ENCODE measurements at regions not wholly inside any gene's neighbourhood (a gene's known extent, or its start where the extent isn't known, plus 50 kb on each side); places are given as distances from the start of the nearest gene placed in this dataset.

DNA sequence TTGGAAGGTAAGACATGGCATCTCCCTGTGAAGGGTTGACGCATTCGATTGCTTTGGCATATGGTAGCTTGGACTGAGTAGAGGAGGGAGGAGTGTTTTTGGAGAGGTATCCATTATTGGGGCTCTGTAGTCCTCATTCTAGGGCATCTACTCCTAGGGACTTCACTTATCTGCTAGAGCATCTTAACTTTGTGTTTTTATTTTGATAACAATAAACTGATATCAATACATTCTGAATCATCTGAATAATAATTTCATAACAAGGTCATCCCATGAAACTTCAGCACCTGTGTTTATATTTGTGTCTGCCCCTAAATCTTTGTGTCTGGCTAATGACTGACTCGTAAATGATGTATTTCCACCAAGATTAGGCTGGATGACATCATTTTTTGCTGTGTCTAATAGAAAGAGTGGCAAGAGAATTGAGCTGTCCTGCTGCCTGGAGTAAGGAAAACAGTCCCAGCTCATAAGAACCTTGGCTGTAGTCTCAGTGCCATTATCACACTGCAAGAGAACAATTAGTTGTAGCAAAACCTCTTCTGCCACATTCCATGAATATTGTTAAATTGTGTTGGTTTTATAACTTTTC is 288.5 kb downstream of the PRL start:
- WGBS, 2 donors = 73 to 77% methylated on average over 3 of the region's 3 CpGs
- intact Hi-C loops (cut with DNase I) = no loop called here
- no peak for ATAC-seq

DNA sequence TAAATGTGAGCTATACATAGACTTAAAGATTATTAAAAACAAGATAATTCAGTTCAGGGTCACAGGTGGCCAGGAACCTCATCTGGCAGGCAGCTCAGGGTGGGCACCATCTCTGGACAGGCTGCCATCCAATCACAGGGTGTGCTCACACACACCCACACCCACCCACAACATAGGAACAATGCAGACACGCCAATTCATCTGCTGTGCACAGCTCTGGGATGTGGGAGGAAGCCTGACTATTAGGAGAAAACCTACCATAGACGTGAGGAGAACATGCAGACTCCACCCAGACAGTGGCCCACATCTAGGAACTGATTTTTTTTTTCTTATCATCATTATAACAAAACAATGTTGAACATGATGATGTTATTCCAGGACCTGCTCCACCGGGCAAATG is 286.7 kb downstream of the PRL start:
- Histone ChIP-seq H3K27ac (no peak overlapping the region), H3K4me3 (no peak overlapping the region), H3K9me3 (no peaks in the 10 kb centered on the region), H3K4me1 (no peaks in the 10 kb centered on the region), H3K36me3 (replicated peaks in 1 of 2; ENCODE audit: insufficient read depth in 1 of 2, low read depth in 2 of 2) (no peaks in the 10 kb centered on the region), H3K27me3 (no peaks in the 10 kb centered on the region)
- no peak for ATAC-seq
- intact Hi-C loops (cut with DNase I) = no loop called here
- WGBS, 2 donors = 57 to 80% methylated on average over 3 of the region's 3 CpGs
- TF ChIP-seq POLR2A (IDR thresholded peaks at IDR 0.05) = no peak
- TF ChIP-seq, protein P1, sequence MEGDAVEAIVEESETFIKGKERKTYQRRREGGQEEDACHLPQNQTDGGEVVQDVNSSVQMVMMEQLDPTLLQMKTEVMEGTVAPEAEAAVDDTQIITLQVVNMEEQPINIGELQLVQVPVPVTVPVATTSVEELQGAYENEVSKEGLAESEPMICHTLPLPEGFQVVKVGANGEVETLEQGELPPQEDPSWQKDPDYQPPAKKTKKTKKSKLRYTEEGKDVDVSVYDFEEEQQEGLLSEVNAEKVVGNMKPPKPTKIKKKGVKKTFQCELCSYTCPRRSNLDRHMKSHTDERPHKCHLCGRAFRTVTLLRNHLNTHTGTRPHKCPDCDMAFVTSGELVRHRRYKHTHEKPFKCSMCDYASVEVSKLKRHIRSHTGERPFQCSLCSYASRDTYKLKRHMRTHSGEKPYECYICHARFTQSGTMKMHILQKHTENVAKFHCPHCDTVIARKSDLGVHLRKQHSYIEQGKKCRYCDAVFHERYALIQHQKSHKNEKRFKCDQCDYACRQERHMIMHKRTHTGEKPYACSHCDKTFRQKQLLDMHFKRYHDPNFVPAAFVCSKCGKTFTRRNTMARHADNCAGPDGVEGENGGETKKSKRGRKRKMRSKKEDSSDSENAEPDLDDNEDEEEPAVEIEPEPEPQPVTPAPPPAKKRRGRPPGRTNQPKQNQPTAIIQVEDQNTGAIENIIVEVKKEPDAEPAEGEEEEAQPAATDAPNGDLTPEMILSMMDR (IDR thresholded peaks at IDR 0.05) = no peak
- no peak for DNase-seq

More for the DNA sequence above, 288.5 kb downstream of the PRL start:
- no peak for DNase-seq
- Histone ChIP-seq H3K27ac (no peak overlapping the region), H3K36me3 (replicated peaks in 1 of 2; ENCODE audit: insufficient read depth in 1 of 2, low read depth in 2 of 2) (no peaks in the 10 kb centered on the region), H3K4me3 (no peak overlapping the region), H3K9me3 (no peaks in the 10 kb centered on the region), H3K27me3 (no peaks in the 10 kb centered on the region), H3K4me1 (no peaks in the 10 kb centered on the region)
- TF ChIP-seq POLR2A (IDR thresholded peaks at IDR 0.05) = no peak
- TF ChIP-seq, protein P1 (IDR thresholded peaks at IDR 0.05) = no peak

DNA sequence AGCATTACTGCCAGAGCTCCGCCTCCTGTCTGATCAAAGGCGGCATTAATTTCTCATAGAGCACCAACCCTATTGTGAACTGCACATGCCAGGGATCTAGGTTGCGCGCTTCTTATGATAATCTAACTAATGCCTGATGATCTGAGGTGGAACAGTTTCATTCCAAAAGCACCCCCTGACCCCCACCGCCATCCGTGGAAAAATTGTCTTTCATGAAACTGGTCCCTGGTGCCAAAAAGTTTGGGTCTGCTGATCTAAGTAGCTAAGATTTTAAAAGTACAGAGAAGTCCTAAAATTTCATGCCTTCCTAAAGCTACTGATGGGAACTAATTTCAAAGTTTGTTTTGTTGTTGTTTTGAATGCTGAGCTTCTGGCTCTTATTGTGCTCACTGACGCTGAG is 281.6 kb downstream of the PRL start:
- H3K4me1 ChIP-seq = no peaks in the 10 kb centered on the region
- intact Hi-C loops (cut with DNase I) = no loop called here
- DNase-seq (no peak), ATAC-seq (no peak)
- no peak overlapping the region for H3K27ac ChIP-seq
- no peak for TF ChIP-seq POLR2A (IDR thresholded peaks at IDR 0.05)
- TF ChIP-seq, protein P1 (IDR thresholded peaks at IDR 0.05) = no peak
- no peak overlapping the region for H3K4me3 ChIP-seq
- no peaks in the 10 kb centered on the region for H3K36me3 ChIP-seq (replicated peaks in 1 of 2; ENCODE audit: insufficient read depth in 1 of 2, low read depth in 2 of 2)
- H3K9me3 ChIP-seq = no peaks in the 10 kb centered on the region
- WGBS, 2 donors = 90% methylated on average over 6 to 7 of the region's 7 CpGs
- H3K27me3 ChIP-seq = no peaks in the 10 kb centered on the region

DNA sequence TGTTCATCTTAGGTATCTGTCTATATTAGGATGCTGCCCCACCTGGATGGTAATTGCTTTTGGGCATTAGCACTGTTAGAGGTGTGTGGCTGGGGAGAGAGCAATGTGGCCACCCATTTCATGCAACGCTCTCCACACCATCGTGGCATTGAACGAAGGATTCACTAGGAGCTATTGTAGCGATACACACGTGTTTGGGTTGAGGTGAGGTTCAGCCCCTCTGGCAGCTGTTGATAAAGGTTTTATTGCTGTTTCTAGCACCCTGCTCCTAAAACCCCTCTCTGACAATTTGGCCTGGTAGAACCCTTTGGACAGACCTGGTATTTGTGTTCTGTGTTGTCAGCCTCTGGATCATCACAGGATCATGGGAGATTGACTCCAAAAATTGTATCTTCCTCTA is 280.9 kb downstream of the PRL start:
- ATAC-seq = no peak
- intact Hi-C loops (cut with DNase I) = no loop called here
- Histone ChIP-seq H3K27me3 (no peaks in the 10 kb centered on the region), H3K27ac (no peak overlapping the region), H3K4me1 (no peaks in the 10 kb centered on the region), H3K9me3 (no peaks in the 10 kb centered on the region), H3K36me3 (replicated peaks in 1 of 2; ENCODE audit: insufficient read depth in 1 of 2, low read depth in 2 of 2) (no peaks in the 10 kb centered on the region), H3K4me3 (no peak overlapping the region)
- DNase-seq = no peak
- WGBS, 2 donors = 80 to 91% methylated on average over 5 of the region's 5 CpGs
- TF ChIP-seq, protein P1 (IDR thresholded peaks at IDR 0.05) = no peak
- no peak for TF ChIP-seq POLR2A (IDR thresholded peaks at IDR 0.05)

DNA sequence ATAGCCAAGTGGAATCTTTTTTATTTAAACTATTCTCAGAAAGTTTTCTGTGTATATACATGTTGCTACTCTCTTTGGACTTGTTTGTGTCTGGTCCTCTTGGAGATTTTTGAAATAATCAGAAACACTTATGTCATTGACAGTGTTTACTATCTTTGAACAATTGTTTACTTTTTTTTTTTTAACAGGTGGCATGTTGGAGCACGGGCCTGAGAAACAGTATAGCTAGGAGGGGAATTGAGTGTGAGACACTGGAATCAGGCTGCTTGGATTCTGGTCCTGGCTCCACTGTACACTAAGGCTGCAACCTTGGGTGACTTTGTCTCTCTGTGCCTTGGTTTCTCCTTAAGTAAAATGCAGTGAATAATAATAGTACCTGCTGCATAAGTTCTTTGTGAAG is 279.6 kb downstream of the PRL start:
- H3K4me3 ChIP-seq = no peak overlapping the region
- DNase-seq = no peak
- WGBS, 2 donors = 8 to 25% methylated on average over 1 of the region's 1 CpG
- no peak for TF ChIP-seq POLR2A (IDR thresholded peaks at IDR 0.05)
- TF ChIP-seq, protein P1 (IDR thresholded peaks at IDR 0.05) = no peak
- no peaks in the 10 kb centered on the region for H3K4me1 ChIP-seq
- intact Hi-C loops (cut with DNase I) = no loop called here
- H3K27me3 ChIP-seq = no peaks in the 10 kb centered on the region
- H3K36me3 ChIP-seq (replicated peaks in 1 of 2; ENCODE audit: insufficient read depth in 1 of 2, low read depth in 2 of 2) = no peaks in the 10 kb centered on the region
- ATAC-seq = no peak
- no peaks in the 10 kb centered on the region for H3K9me3 ChIP-seq
- H3K27ac ChIP-seq = no peak overlapping the region
